GM12878 (cell line): ENCODE measurements at regions not wholly inside any gene's neighbourhood (a gene's known extent, or its start where the extent isn't known, plus 50 kb on each side); places are given as distances from the start of the nearest gene placed in this dataset.

ENCODE experiments used
- EZH2 ChIP-seq: IDR thresholded peaks from 2 replicates; pipeline ENCODE4 v1.6.1; 2012; ENCODE audit warnings: low read depth, mild to moderate bottlenecking, control low read depth, inconsistent platforms, low read length, borderline replicate concordance; ENCODE audit not compliant: control insufficient read depth
- PML ChIP-seq: IDR thresholded peaks from 2 replicates; pipeline ENCODE4 v1.6.1; 2012; ENCODE audit warnings: low read length, inconsistent platforms
- STAT1 ChIP-seq: fragments of 450-650 bp; conservative IDR thresholded peaks from 2 replicates; pipeline ENCODE4 v1.6.1; 2014; ENCODE audit warnings: antibody characterized with exemption, mild to moderate bottlenecking
- TF ChIP-seq, protein P1 (sequence below), 3 experiments: IDR thresholded peaks in 2 of 3; conservative IDR thresholded peaks in 1 of 3; 2 replicates each; pipeline ENCODE4 v1.5.1; 2011; ENCODE audit warnings: low read depth in 3 of 3, low read length in 3 of 3, mild to moderate bottlenecking in 3 of 3, control low read depth in 2 of 3, moderate library complexity in 2 of 3, inconsistent platforms in 1 of 3, mixed read lengths in 1 of 3; ENCODE audit not compliant: control insufficient read depth in 2 of 3, insufficient read depth in 1 of 3; ENCODE audit errors: extremely low read depth in 1 of 3

- TF ChIP-seq, protein P1, sequence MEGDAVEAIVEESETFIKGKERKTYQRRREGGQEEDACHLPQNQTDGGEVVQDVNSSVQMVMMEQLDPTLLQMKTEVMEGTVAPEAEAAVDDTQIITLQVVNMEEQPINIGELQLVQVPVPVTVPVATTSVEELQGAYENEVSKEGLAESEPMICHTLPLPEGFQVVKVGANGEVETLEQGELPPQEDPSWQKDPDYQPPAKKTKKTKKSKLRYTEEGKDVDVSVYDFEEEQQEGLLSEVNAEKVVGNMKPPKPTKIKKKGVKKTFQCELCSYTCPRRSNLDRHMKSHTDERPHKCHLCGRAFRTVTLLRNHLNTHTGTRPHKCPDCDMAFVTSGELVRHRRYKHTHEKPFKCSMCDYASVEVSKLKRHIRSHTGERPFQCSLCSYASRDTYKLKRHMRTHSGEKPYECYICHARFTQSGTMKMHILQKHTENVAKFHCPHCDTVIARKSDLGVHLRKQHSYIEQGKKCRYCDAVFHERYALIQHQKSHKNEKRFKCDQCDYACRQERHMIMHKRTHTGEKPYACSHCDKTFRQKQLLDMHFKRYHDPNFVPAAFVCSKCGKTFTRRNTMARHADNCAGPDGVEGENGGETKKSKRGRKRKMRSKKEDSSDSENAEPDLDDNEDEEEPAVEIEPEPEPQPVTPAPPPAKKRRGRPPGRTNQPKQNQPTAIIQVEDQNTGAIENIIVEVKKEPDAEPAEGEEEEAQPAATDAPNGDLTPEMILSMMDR (IDR thresholded peaks at IDR 0.05 in 2 of 3, conservative IDR thresholded peaks at IDR 0.05 in 1 of 3; ENCODE audit: control insufficient read depth in 2 of 3, extremely low read depth in 1 of 3, insufficient read depth in 1 of 3, low read depth in 3 of 3, low read length in 3 of 3) = no peak
- TF ChIP-seq EZH2 (no peak), STAT1 (no peak), PML (no peak)
Observed at GRCh38 chr21:27586326-27586725, 619.4 kb upstream of the ADAMTS5 start.
